ENCODE measurements at regions not wholly inside any gene's neighbourhood (a gene's known extent, or its start where the extent isn't known, plus 50 kb on each side); places are given as distances from the start of the nearest gene placed in this dataset.
"Not testable (repeated sequence)": the region's sequence is repeated elsewhere in the genome, so short reads cannot be mapped to it uniquely, and the experiment has no call there.

- not testable (repeated sequence) for TF ChIP-seq CTCF (conservative IDR thresholded peaks at IDR 0.05; ENCODE audit: low read length); EZH2phosphoT487 (IDR thresholded peaks at IDR 0.05; ENCODE audit: borderline replicate concordance)
These were observed 208.8 kb downstream of the LAT start for GRCh38 chr16:29193634-29194033.

Measured in Loucy (cell line).